ENCODE measurements at regions not wholly inside any gene's neighbourhood (a gene's known extent, or its start where the extent isn't known, plus 50 kb on each side); places are given as distances from the start of the nearest gene placed in this dataset.

DNA sequence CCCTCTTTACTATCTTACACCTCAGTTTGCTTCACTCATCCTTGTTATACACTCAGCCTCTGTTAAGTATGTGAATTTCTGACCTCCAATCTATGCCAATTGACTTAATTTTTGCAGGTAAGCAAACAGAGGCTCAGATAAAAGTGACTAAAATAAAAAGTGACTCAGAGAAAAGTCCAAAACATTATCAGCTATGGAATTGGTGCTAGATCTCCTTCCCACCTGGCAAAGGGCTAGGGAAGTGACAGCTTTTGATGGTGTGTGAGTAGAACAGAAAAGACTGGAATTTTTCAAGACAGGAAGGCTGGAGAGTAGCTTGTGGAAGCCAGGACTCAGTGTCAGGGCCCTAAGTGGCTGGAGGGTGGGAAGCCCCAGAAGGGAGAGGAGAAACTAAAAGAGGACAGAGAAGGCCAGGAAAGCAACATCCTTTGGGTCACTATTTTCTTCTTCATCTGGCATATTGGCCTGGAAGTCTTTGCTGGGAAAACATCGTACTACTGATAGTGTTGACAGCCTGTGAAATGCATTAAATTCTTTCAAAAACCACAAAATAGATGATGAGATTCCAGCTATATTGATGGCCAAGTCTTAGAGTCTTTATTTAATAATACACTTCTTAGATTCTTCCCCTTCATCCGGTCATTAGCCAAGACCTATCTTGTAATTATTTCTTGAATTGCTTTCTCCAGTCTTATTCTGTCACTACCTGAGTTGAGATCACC, 392.8 kb downstream of the RAPGEF2 start:
- TF ChIP-seq EZH2 (optimal IDR thresholded peaks at IDR 0.05; ENCODE audit: low read depth, low read length) = no peak
- TF ChIP-seq, protein P1, sequence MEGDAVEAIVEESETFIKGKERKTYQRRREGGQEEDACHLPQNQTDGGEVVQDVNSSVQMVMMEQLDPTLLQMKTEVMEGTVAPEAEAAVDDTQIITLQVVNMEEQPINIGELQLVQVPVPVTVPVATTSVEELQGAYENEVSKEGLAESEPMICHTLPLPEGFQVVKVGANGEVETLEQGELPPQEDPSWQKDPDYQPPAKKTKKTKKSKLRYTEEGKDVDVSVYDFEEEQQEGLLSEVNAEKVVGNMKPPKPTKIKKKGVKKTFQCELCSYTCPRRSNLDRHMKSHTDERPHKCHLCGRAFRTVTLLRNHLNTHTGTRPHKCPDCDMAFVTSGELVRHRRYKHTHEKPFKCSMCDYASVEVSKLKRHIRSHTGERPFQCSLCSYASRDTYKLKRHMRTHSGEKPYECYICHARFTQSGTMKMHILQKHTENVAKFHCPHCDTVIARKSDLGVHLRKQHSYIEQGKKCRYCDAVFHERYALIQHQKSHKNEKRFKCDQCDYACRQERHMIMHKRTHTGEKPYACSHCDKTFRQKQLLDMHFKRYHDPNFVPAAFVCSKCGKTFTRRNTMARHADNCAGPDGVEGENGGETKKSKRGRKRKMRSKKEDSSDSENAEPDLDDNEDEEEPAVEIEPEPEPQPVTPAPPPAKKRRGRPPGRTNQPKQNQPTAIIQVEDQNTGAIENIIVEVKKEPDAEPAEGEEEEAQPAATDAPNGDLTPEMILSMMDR (IDR thresholded peaks at IDR 0.05; ENCODE audit: low read length) = no peak
- TF ChIP-seq EZH2phosphoT487 (IDR thresholded peaks at IDR 0.05; ENCODE audit: low read length) = no peak

Data from MM.1S (cell line).